Natural killer cell treated with Interleukin-12 subunit alpha and Interleukin-12 subunit beta and Interleukin-15 and Interleukin-18, amount 100 ng/mL, for 72 hours (primary cell): ENCODE measurements at regions not wholly inside any gene's neighbourhood (a gene's known extent, or its start where the extent isn't known, plus 50 kb on each side); places are given as distances from the start of the nearest gene placed in this dataset.
"Not testable (repeated sequence)": the region's sequence is repeated elsewhere in the genome, so short reads cannot be mapped to it uniquely, and the experiment has no call there.

Experiments used
- ATAC-seq, 2 donors: fragments of 150-1000 bp; cut with Tn5 transposase in 1 of 2; sonication (Bioruptor Pico), chemical (Tn5 transposase) in 1 of 2; 2 replicates each; pipeline ENCODE4 v1.10.0; 2021
- DNase-seq: peaks from one replicate; pipeline ENCODE4 v3.0.0; 2022; ENCODE audit warnings: low spot score
- H3K27ac Mint-ChIP-seq, 2 donors: 1 replicate in 1 of 2; 2 replicates in 1 of 2; pipeline ENCODE4 v1.8.0; 2022; ENCODE audit warnings: mixed read lengths in 2 of 2, mild to moderate bottlenecking in 1 of 2, moderate library complexity in 1 of 2
- H3K27me3 Mint-ChIP-seq, 2 donors: 1 replicate in 1 of 2; 2 replicates in 1 of 2; pipeline ENCODE4 v1.8.0; 2022; ENCODE audit warnings: mixed read lengths in 2 of 2
- H3K36me3 Mint-ChIP-seq: one replicate; pipeline ENCODE4 v1.8.0; 2022; ENCODE audit warnings: mixed read lengths
- H3K4me1 Mint-ChIP-seq, 2 donors: 1 replicate in 1 of 2; 2 replicates in 1 of 2; pipeline ENCODE4 v1.8.0; 2022; ENCODE audit warnings: low read depth in 2 of 2, mixed read lengths in 2 of 2, mild to moderate bottlenecking in 1 of 2
- H3K4me3 Mint-ChIP-seq: one replicate; pipeline ENCODE4 v1.8.0; 2022; ENCODE audit warnings: mixed read lengths
- H3K9me3 Mint-ChIP-seq: 2 replicates; pipeline ENCODE4 v1.8.0; 2022; ENCODE audit warnings: mixed read lengths

DNA sequence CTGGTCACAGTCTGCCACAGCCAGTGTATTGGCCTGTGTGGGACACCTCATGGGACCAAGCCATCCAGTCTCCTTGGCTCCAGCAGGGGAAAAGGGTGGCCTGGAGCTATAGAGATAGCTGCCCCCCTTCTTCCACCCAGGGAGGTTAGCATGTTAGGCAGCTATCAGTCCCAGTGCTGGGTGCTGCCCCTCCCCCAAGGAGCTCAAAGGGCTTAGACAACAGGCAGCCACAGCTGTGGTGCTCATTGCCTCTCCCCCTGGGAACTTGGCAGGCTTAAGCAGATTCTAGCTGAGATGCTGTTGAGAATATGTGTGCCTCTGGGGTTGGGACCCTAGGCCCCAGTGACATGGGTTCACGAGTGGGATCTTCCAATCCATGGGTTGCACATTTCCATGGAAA is 226.0 kb upstream of the PTGER4 start:
- Mint-ChIP-seq H3K9me3 (peaks cover 22% of the 10 kb centered on the region), H3K4me1 (peaks cover 36 to 46% of the 10 kb centered on the region in 2 donors), H3K27ac (peak overlapping the region in 1 of 2 donors; percentile 84), H3K36me3 (peaks cover 34% of the 10 kb centered on the region), H3K4me3 (no peak overlapping the region), H3K27me3 (no peaks in the 10 kb centered on the region)
- DNase-seq (no peak), ATAC-seq (no peak)

DNA sequence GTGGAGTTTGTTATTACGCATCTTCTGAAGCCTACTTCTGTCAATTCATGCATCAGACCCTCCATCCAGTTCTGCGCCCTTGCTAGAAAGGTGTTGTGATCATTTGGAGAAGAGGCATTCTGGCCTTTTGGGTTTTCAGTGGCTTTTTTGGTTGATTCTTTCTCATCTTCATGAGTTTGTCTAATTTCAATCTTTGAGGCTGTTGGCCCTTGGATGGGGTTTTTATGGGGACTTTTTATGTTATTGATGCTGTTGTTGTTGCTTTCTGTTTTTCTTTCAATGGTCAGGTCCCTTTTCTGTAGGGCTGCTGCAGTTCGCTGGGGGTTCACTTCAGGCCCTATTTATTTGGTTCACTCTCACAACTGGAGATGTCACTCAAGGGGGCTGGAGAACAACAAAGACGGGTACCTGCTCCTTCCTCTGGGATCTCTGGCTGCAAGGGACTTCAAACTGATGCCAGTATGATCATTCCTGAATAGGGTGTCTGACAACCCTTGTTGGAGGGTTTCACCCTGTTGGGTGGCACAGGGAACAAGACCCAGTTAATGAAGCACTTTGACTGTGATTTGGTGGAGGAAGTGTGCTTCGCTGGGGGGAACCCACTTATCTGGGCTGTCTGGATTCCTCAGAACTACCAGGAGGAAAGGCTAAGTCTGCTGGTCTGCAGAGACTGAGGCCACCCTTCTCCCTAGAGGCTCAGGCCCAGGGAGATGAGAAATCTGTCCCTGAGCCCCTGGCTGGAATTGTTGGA is 226.7 kb upstream of the PTGER4 start:
- peaks cover 36 to 46% of the 10 kb centered on the region in 2 donors for H3K4me1 Mint-ChIP-seq
- no peak for DNase-seq
- peaks cover 38% of the 10 kb centered on the region for H3K36me3 Mint-ChIP-seq
- no peaks in the 10 kb centered on the region for H3K27me3 Mint-ChIP-seq
- peaks cover 21% of the 10 kb centered on the region for H3K9me3 Mint-ChIP-seq
- peak in 1 of 2 donors; percentile 77 for ATAC-seq
- peak overlapping the region; percentile 59 to 84 for H3K27ac Mint-ChIP-seq
- peak overlapping the region; percentile 52 for H3K4me3 Mint-ChIP-seq

DNA sequence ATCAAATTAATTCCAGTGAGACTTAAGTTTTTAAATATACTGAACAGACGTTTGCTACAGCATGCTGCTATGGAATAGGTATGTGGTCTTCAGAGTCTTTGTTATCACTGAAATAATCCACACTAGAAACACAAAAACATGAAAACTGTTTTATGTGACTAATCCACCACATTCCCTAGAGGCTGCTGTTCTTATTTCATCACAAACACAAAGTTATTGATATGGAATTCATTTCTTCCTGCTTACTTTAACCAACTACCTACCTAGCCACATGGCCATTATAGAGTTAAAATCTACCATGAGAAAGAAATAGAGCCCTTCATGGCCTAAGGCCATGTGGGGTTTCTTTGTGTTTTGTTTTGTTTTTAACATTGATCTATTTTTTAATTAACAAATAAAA is 232.3 kb upstream of the PTGER4 start:
- DNase-seq (no peak), ATAC-seq (no peak)
- Mint-ChIP-seq H3K4me1 (peaks cover 38 to 41% of the 10 kb centered on the region in 2 donors), H3K9me3 (peaks cover 18% of the 10 kb centered on the region), H3K36me3 (peaks cover 57% of the 10 kb centered on the region), H3K27ac (no peak overlapping the region), H3K4me3 (no peak overlapping the region), H3K27me3 (no peaks in the 10 kb centered on the region)

DNA sequence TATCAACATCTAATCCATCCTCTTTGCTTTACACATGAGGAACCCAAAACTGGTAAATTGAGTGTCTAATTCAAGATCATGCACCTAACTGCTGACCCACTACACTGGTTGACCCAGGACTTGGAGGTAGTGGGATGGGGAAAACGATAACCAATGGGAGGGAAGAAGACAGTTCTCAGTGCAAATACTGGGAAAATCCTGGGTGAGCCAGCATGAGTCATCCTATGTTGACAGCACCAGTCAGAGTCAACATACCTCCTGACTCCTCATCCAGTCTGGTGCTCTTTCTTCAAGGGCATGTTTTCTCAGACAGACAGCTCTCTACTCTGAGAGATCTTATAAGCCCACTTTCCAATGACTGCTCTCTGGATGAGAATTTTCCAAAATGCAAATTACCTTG is 232.8 kb upstream of the PTGER4 start:
- H3K9me3 Mint-ChIP-seq = peaks cover 14% of the 10 kb centered on the region
- ATAC-seq (peak in 1 of 2 donors; percentile 72), DNase-seq (no peak)
- H3K27ac Mint-ChIP-seq = no peak overlapping the region
- no peak overlapping the region for H3K4me3 Mint-ChIP-seq
- peaks cover 52% of the 10 kb centered on the region for H3K36me3 Mint-ChIP-seq
- H3K27me3 Mint-ChIP-seq = no peaks in the 10 kb centered on the region
- peaks cover 41% of the 10 kb centered on the region in 2 donors for H3K4me1 Mint-ChIP-seq

DNA sequence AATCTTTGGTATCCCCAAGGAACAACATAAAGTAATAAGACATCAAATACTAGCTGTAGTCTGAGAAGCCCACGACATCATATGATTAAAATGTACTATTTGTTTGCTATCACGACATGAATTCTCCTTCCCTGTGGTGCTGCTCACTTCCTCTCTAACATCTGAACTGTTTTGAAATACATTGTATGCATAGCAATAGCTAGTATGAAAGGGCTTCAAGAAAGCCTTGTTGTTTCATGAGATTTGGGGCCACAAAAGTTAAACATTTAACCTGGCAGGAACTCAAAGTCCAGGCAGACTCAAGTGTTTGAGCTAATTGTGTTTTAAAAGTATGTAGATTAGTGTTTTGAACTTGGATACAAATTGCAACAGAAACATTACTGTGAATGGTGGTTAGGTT is 237.4 kb upstream of the PTGER4 start:
- H3K4me3 Mint-ChIP-seq = peak overlapping the region; percentile 75
- no peak for DNase-seq
- H3K36me3 Mint-ChIP-seq = peaks cover 29% of the 10 kb centered on the region
- peaks cover 51 to 58% of the 10 kb centered on the region in 2 donors for H3K4me1 Mint-ChIP-seq
- H3K9me3 Mint-ChIP-seq = peaks cover 7% of the 10 kb centered on the region
- no peaks in the 10 kb centered on the region for H3K27me3 Mint-ChIP-seq
- no peak for ATAC-seq
- peak overlapping the region; percentile 82 to 97 for H3K27ac Mint-ChIP-seq

DNA sequence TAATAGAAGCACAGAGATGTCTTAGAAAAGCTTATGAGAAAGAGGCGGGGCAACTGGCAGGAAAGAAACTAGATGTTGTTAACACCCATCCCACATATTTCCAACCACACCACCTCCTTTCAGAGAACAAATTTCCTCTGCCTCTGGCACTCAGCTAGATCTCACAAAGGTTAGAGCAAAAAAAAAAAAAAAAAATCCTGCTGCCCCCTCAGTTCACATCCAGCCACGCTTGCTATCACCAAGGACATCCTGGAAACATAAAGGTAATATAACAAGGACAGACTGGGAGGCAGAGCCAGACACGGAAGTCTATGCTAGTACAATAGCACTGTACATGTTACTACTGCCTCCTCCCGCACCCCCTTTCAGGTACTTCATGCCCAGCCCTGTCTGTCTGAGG is 238.0 kb upstream of the PTGER4 start:
- ATAC-seq (peak; percentile 48 to 65), DNase-seq (peak; percentile 69)
- peak overlapping the region; percentile 75 for H3K4me3 Mint-ChIP-seq
- H3K27me3 Mint-ChIP-seq = no peaks in the 10 kb centered on the region
- peaks cover 55 to 64% of the 10 kb centered on the region in 2 donors for H3K4me1 Mint-ChIP-seq
- peaks cover 29% of the 10 kb centered on the region for H3K36me3 Mint-ChIP-seq
- H3K9me3 Mint-ChIP-seq = peaks cover 7% of the 10 kb centered on the region
- peak overlapping the region; percentile 82 to 97 for H3K27ac Mint-ChIP-seq

DNA sequence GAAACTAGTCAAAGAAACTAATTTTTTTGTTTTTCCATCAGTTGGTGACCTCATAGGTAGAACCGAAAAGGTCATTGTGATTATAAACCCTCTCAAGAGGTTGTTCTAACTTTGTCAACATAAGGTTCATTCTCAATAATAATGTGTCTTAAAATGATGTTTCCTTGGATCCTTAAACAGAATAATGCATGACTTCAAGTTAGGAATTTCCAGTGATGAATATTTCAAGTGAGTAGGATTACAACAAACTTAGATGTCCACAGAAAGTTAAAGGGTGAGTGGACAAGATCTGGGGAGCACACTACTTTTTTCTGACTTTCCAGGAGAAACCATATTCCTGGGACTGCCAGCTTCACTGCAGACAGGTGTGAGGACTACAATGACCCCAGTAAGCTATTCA is 239.0 kb upstream of the PTGER4 start:
- no peaks in the 10 kb centered on the region for H3K27me3 Mint-ChIP-seq
- ATAC-seq (no peak), DNase-seq (no peak)
- peaks cover 23% of the 10 kb centered on the region for H3K36me3 Mint-ChIP-seq
- peak overlapping the region; percentile 82 to 97 for H3K27ac Mint-ChIP-seq
- peak overlapping the region; percentile 75 for H3K4me3 Mint-ChIP-seq
- H3K4me1 Mint-ChIP-seq = peaks cover 63 to 74% of the 10 kb centered on the region in 2 donors
- peaks cover 7% of the 10 kb centered on the region for H3K9me3 Mint-ChIP-seq

DNA sequence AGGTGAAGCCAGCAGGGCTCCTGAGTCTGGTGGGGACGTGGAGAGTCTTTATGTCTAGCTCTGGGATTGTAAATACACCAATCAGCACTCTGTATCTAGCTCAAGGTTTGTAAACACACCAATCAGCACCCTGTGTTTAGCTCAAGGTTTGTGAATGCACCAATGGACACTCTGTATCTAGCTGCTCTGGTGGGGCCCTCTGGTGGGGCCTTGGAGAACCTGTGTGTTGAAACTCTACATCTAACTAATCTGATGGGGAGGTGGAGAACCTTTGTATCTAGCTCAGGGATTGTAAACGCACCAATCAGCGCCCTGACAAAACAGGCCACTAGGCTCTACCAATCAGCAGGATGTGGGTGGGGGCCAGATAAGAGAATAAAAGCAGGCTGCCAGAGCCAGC is 240.6 kb upstream of the PTGER4 start:
- not testable (repeated sequence) for ATAC-seq, DNase-seq, H3K27me3 Mint-ChIP-seq, H3K9me3 Mint-ChIP-seq
- Mint-ChIP-seq H3K27ac (peak overlapping the region; percentile 82 to 97), H3K4me3 (peak overlapping the region; percentile 49), H3K4me1 (peaks cover 72 to 84% of the 10 kb centered on the region in 2 donors), H3K36me3 (peaks cover 22% of the 10 kb centered on the region)

DNA sequence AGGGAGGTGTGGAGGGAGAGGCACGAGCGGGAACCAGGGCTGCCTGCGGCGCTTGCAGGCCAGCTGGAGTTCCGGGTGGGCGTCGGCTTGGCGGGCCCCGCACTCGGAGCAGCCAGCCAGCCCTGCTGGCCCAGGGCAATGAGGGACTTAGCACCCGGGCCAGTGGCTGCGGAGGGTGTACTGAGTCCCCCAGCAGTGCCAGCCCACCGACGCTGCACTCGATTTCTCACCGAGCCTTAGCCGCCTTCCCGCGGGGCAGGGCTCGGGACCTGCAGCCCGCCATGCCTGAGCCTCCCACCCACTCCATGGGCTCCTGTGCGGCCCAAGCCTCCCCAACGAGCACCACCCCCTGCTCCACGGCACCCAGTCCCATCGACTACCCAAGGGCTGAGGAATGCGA is 241.1 kb upstream of the PTGER4 start:
- peaks cover 75 to 87% of the 10 kb centered on the region in 2 donors for H3K4me1 Mint-ChIP-seq
- not testable (repeated sequence) for H3K9me3 Mint-ChIP-seq, DNase-seq, H3K27me3 Mint-ChIP-seq, ATAC-seq
- peak overlapping the region; percentile 82 to 97 for H3K27ac Mint-ChIP-seq
- peaks cover 21% of the 10 kb centered on the region for H3K36me3 Mint-ChIP-seq
- peak overlapping the region; percentile 49 for H3K4me3 Mint-ChIP-seq

DNA sequence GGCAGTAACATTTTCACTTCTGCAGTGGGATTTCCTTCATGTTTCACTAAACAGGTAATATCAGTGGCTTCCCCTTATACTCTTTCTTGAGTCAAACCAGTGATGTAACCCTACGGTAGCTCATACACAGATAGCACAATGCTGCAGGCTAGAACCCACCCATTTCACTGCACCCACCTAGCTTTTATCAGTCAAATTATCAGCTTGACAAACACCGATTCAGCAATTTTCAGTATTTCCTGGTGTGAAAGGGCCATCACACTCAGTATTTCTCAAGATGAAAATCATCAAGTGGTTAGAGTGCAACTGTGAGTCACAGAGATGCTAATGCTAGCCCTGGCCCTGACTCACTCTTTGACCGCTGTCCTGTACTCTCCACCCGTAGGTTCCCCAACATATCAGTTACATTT is 242.3 kb upstream of the PTGER4 start:
- ATAC-seq = peak; percentile 93 to 94
- DNase-seq = peak; percentile 73
- Mint-ChIP-seq H3K9me3 (peaks cover 3% of the 10 kb centered on the region), H3K27ac (peak overlapping the region; percentile 90 to 91), H3K36me3 (peaks cover 10% of the 10 kb centered on the region), H3K4me1 (peaks cover 74 to 87% of the 10 kb centered on the region in 2 donors), H3K4me3 (peak overlapping the region; percentile 79), H3K27me3 (no peaks in the 10 kb centered on the region)

DNA sequence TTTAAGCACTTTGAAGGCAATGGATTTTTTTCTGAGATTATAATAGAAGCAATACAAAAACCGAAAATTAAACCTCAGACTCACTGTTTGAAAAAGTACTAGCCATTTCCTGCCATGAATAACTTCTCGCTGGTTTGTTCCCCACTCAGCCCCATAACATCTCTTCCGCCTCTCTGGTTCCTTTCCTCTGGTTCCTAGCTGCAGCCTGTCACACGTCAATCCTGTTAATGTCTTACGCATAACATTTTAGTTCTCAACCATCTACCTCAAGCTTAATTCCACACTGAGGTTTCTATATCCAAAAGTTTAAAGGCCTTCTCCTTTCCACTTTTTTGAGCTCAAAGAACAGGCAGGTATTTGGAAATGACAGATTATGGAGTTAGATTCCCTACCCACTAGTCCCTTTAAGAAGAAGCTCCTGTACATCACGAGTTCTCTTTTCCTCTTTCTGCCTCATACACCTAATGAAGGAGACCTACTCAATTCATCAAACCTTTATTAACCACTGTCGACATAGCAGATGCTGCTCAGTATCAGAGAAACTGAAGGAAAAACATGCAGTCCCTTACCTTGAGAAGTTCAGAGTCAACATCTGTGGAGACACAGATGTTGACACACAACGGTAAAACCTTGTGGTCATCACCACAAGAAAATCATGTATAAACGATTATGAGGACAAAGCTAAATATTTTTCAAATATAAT is 243.0 kb upstream of the PTGER4 start:
- Mint-ChIP-seq H3K4me3 (peak overlapping the region; percentile 79), H3K36me3 (peaks cover 10% of the 10 kb centered on the region), H3K4me1 (peaks cover 70 to 83% of the 10 kb centered on the region in 2 donors), H3K9me3 (peaks cover 3% of the 10 kb centered on the region), H3K27ac (peak overlapping the region; percentile 90 to 91), H3K27me3 (no peaks in the 10 kb centered on the region)
- peak; percentile 73 to 82 for ATAC-seq
- peak; percentile 77 for DNase-seq

DNA sequence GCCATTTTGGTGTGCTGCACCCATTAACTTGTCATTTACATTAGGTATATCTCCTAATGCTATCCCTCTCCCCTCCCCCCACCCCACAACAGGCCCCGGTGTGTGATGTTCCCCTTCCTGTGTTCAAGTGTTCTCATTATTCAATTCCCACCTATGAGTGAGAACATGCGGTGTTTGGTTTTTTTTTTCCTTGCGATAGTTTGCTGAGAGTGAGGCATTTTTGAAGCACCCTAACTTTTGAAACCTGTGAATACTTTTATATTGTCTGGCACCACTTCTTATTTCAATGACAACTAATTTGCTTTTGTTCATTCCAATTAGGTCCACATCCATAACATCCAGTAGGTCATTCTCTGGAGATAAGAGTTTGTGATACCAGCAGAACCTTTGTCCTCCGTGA is 244.0 kb upstream of the PTGER4 start:
- not testable (repeated sequence) for H3K9me3 Mint-ChIP-seq, H3K36me3 Mint-ChIP-seq, DNase-seq, ATAC-seq, H3K27me3 Mint-ChIP-seq
- Mint-ChIP-seq H3K4me1 (peaks cover 60 to 76% of the 10 kb centered on the region in 2 donors), H3K4me3 (peak overlapping the region; percentile 79), H3K27ac (peak overlapping the region; percentile 90 to 91)

DNA sequence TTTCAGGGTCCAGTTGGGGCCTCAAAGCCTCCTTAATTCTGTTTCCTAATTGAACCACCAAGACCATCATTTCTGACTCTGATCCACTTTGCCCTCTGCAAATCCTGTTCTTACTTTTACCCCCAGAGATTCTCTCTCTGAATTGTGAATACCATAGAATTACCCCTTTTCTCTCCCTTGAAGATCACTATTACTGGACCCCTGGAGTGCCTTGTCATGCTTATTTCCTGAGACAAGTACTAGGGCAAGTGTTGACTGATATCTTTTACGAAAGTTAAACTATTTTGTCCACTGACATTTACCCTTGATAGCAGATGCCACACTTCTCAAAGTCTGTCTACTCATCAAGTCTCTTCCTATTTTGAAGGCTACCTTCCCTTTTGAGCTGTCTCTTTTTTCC is 246.9 kb upstream of the PTGER4 start:
- H3K4me3 Mint-ChIP-seq = no peak overlapping the region
- ATAC-seq (no peak), DNase-seq (no peak)
- H3K27ac Mint-ChIP-seq = peak overlapping the region; percentile 44 to 50
- peaks cover 3% of the 10 kb centered on the region for H3K9me3 Mint-ChIP-seq
- H3K4me1 Mint-ChIP-seq = peaks cover 68 to 87% of the 10 kb centered on the region in 2 donors
- H3K27me3 Mint-ChIP-seq = no peaks in the 10 kb centered on the region
- H3K36me3 Mint-ChIP-seq = peaks cover 5% of the 10 kb centered on the region

DNA sequence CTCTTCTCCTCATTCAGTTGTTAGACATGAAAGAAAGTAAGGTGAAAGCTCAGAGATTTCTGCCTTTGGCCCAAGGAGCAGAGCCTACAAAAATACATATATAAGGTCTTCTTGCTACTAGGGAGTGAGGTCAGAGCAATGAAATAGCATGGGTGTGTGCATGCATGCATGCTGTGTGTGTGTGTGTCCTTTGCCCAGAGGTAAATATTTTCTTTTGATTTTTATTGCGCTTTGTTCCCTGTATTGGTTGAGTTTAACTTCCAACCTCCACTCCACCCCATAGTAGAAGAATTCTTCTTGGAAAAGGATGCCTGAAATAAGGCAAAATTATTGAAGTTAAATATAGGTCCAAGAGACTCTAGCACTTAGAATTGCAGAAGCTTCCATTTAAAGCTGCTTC is 248.0 kb upstream of the PTGER4 start:
- ATAC-seq (no peak), DNase-seq (no peak)
- no peak overlapping the region for H3K4me3 Mint-ChIP-seq
- H3K36me3 Mint-ChIP-seq = peaks cover 5% of the 10 kb centered on the region
- no peaks in the 10 kb centered on the region for H3K27me3 Mint-ChIP-seq
- peaks cover 64 to 82% of the 10 kb centered on the region in 2 donors for H3K4me1 Mint-ChIP-seq
- peaks cover 3% of the 10 kb centered on the region for H3K9me3 Mint-ChIP-seq
- peak overlapping the region in 1 of 2 donors; percentile 44 for H3K27ac Mint-ChIP-seq
